SK-N-SH treated with all-trans-retinoic acid at 6 μM for 48 hours (cell line): ENCODE measurements at regions not wholly inside any gene's neighbourhood (a gene's known extent, or its start where the extent isn't known, plus 50 kb on each side); places are given as distances from the start of the nearest gene placed in this dataset.

ENCODE experiments used
- ATAC-seq: fragments of 200-7000 bp; cut with Tn5 transposase; 3 replicates; pipeline ENCODE4 v1.9.1; 2020; ENCODE audit warnings: mild to moderate bottlenecking, moderate library complexity
- ARNTL ChIP-seq: fragments of 450-650 bp; formaldehyde crosslinking; IDR thresholded peaks from 2 replicates; pipeline ENCODE4 v1.5.0; 2020; ENCODE audit warnings: low read depth, mild to moderate bottlenecking, moderate library complexity, borderline replicate concordance
- BACH2 ChIP-seq: fragments of 250-450 bp; sonication (Bioruptor Pico); IDR thresholded peaks from 2 replicates; pipeline ENCODE4 v1.9.0; 2021; ENCODE audit warnings: mild to moderate bottlenecking, borderline replicate concordance
- CSDC2 ChIP-seq: fragments of 250-450 bp; sonication (Bioruptor Pico); IDR thresholded peaks from 2 replicates; pipeline ENCODE4 v1.5.0; 2020; ENCODE audit warnings: mild to moderate bottlenecking, moderate library complexity
- GLIS3 ChIP-seq: fragments of 250-450 bp; sonication (Bioruptor Pico); IDR thresholded peaks from 2 replicates; pipeline ENCODE4 v1.5.0; 2020; ENCODE audit warnings: mild to moderate bottlenecking, moderate library complexity
- ISL1 ChIP-seq: fragments of 250-450 bp; sonication (Bioruptor Pico); IDR thresholded peaks from 2 replicates; pipeline ENCODE4 v2.1.2; 2022; ENCODE audit warnings: mild to moderate bottlenecking, moderate library complexity
- OSR1 ChIP-seq: fragments of 250-450 bp; sonication (Bioruptor Pico); IDR thresholded peaks from 2 replicates; pipeline ENCODE4 v1.8.0; 2022; ENCODE audit warnings: moderate library complexity, mild to moderate bottlenecking, inconsistent platforms
- PATZ1 ChIP-seq: fragments of 250-450 bp; sonication (Bioruptor Pico); IDR thresholded peaks from 2 replicates; pipeline ENCODE4 v1.8.0; 2020; ENCODE audit warnings: mild to moderate bottlenecking, moderate library complexity, borderline replicate concordance
- PPARA ChIP-seq: fragments of 250-450 bp; sonication (Bioruptor Pico); IDR thresholded peaks from 2 replicates; pipeline ENCODE4 v1.5.0; 2020; ENCODE audit warnings: mild to moderate bottlenecking, borderline replicate concordance
- RARB ChIP-seq: fragments of 250-450 bp; sonication (Bioruptor Pico); IDR thresholded peaks from 2 replicates; pipeline ENCODE4 v1.8.0; 2021; ENCODE audit warnings: mild to moderate bottlenecking, moderate library complexity
- TCF4 ChIP-seq: fragments of 250-450 bp; sonication (Bioruptor Pico); IDR thresholded peaks from 2 replicates; pipeline ENCODE4 v1.8.0; 2021; ENCODE audit warnings: mild to moderate bottlenecking, moderate library complexity, borderline replicate concordance
- TOX ChIP-seq: fragments of 250-450 bp; sonication (Bioruptor Pico); IDR thresholded peaks from 2 replicates; pipeline ENCODE4 v1.8.0; 2021; ENCODE audit warnings: mild to moderate bottlenecking, moderate library complexity, borderline replicate concordance
- TSHZ2 ChIP-seq: fragments of 250-450 bp; sonication (Bioruptor Pico); IDR thresholded peaks from 2 replicates; pipeline ENCODE4 v1.5.0; 2020; ENCODE audit warnings: mild to moderate bottlenecking, moderate library complexity
- ZC3H10 ChIP-seq: fragments of 250-450 bp; sonication (Bioruptor Pico); IDR thresholded peaks from 2 replicates; pipeline ENCODE4 v1.5.1; 2021; ENCODE audit warnings: mild to moderate bottlenecking, moderate library complexity
- ZFP30 ChIP-seq: fragments of 450-650 bp; formaldehyde crosslinking; IDR thresholded peaks from 2 replicates; pipeline ENCODE4 v1.5.0; 2022; ENCODE audit warnings: mild to moderate bottlenecking, moderate library complexity
- ZNF8 ChIP-seq: fragments of 450-650 bp; formaldehyde crosslinking; IDR thresholded peaks from 2 replicates; pipeline ENCODE4 v1.5.0; 2020; ENCODE audit warnings: mild to moderate bottlenecking, moderate library complexity
- TF ChIP-seq, protein P1 (sequence below): fragments of 250-450 bp; sonication (Bioruptor Pico); IDR thresholded peaks from 2 replicates; pipeline ENCODE4 v1.8.0; 2021; ENCODE audit warnings: low read depth, mild to moderate bottlenecking, moderate library complexity, borderline replicate concordance
- TF ChIP-seq, protein P2 (sequence below): fragments of 250-450 bp; sonication (Bioruptor Pico); IDR thresholded peaks from 2 replicates; pipeline ENCODE4 v1.5.1; 2020; ENCODE audit warnings: low read depth, mild to moderate bottlenecking, moderate library complexity

DNA sequence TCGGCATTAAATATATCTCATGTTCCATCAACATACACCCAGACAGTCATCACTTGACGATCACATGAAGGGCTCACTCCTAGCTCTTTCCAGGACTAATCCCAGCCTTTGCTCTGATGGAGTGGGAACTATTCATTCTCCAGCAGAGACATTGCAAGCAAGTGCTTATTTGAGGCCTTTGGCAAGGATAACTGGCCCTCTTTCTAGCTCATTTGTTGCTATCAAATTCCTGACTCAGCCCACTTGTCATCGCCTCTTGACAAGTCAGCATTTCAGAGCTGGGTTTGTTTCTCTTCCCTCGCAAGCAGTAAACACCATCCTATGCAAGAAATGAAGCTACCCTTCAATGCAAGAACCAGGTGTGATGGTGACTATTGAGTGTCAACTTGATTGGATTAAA is 1165.7 kb upstream of the AUTS2 start:
- no peak for TF ChIP-seq ZFP30 (CRISPR knock-in tag)
- TF ChIP-seq PATZ1 (CRISPR knock-in tag): no peak
- TF ChIP-seq, protein P1, sequence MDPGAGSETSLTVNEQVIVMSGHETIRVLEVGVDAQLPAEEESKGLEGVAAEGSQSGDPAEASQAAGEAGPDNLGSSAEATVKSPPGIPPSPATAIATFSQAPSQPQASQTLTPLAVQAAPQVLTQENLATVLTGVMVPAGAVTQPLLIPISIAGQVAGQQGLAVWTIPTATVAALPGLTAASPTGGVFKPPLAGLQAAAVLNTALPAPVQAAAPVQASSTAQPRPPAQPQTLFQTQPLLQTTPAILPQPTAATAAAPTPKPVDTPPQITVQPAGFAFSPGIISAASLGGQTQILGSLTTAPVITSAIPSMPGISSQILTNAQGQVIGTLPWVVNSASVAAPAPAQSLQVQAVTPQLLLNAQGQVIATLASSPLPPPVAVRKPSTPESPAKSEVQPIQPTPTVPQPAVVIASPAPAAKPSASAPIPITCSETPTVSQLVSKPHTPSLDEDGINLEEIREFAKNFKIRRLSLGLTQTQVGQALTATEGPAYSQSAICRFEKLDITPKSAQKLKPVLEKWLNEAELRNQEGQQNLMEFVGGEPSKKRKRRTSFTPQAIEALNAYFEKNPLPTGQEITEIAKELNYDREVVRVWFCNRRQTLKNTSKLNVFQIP (CRISPR knock-in tag): no peak
- no peak for TF ChIP-seq RARB (CRISPR knock-in tag)
- no peak for TF ChIP-seq GLIS3 (CRISPR knock-in tag)
- TF ChIP-seq ISL1: no peak
- TF ChIP-seq BACH2 (CRISPR knock-in tag): no peak
- no peak for TF ChIP-seq TSHZ2 (CRISPR knock-in tag)
- no peak for TF ChIP-seq ZC3H10
- no peak for TF ChIP-seq ARNTL (CRISPR knock-in tag)

DNA sequence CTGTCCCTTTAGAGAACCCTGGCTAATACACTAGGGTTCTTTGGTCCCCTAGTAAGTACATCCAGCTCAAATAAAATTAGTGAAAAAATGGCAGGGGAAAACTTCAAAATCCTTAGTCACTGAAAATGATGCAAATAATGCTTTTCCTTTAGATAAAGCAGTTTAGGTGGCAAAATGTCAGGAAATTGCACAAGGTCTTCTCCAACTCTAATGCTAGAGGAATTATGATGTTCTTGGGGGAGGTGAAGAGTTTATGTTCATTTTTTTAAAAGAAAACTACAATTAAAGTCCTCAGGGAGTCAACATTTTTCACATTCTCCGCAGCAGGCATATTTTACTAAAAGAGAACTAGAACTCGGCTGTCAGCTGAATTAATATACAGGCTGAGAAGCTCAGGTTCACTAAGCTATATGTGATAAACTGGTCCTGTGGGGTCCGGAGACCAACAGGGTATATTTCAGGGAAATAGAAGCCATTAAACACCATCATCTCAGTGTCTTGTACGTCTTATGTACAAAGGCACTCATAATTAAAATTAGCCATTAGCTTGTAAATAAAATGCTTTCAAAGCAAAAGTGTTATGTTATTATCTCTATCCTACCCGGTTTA is 1164.7 kb upstream of the AUTS2 start:
- TF ChIP-seq TCF4: no peak

More for the DNA sequence above, 1165.7 kb upstream of the AUTS2 start:
- no peak for ATAC-seq

GRCh38 chr7:68434857-68435256 is 1163.4 kb upstream of the AUTS2 start:
- no peak for ATAC-seq
- TF ChIP-seq TCF4: no peak
- no peak for TF ChIP-seq PATZ1 (CRISPR knock-in tag)
- no peak for TF ChIP-seq OSR1 (CRISPR knock-in tag)
- no peak for TF ChIP-seq RARB (CRISPR knock-in tag)
- no peak for TF ChIP-seq CSDC2 (CRISPR knock-in tag)
- TF ChIP-seq, protein P2, sequence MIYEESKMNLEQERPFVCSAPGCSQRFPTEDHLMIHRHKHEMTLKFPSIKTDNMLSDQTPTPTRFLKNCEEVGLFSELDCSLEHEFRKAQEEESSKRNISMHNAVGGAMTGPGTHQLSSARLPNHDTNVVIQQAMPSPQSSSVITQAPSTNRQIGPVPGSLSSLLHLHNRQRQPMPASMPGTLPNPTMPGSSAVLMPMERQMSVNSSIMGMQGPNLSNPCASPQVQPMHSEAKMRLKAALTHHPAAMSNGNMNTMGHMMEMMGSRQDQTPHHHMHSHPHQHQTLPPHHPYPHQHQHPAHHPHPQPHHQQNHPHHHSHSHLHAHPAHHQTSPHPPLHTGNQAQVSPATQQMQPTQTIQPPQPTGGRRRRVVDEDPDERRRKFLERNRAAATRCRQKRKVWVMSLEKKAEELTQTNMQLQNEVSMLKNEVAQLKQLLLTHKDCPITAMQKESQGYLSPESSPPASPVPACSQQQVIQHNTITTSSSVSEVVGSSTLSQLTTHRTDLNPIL: no peak
- no peak for TF ChIP-seq ISL1
- no peak for TF ChIP-seq GLIS3 (CRISPR knock-in tag)
- TF ChIP-seq PPARA: no peak
- TF ChIP-seq TSHZ2 (CRISPR knock-in tag): no peak
- no peak for TF ChIP-seq ZNF8
- TF ChIP-seq TOX: no peak

More for the DNA sequence above, 1164.7 kb upstream of the AUTS2 start:
- ATAC-seq: no peak
